HG03039 (cell line): ENCODE measurements at regions not wholly inside any gene's neighbourhood (a gene's known extent, or its start where the extent isn't known, plus 50 kb on each side); places are given as distances from the start of the nearest gene placed in this dataset.

Source experiments
- ATAC-seq: cut with Tn5 transposase; IDR thresholded peaks from one replicate; pipeline ENCODE4 v1.9.1; 2021; ENCODE audit warnings: mild to moderate bottlenecking, moderate library complexity; ENCODE audit not compliant: unreplicated experiment

GRCh38 chr3:110375751-110376518 is 695.7 kb upstream of the NECTIN3 start:
- no peak for ATAC-seq

- no peak for ATAC-seq
These were observed 693.1 kb upstream of the NECTIN3 start for GRCh38 chr3:110378481-110378880.

- ATAC-seq, result no peak
These were observed 689.6 kb upstream of the NECTIN3 start for GRCh38 chr3:110381992-110382391.

GRCh38 chr3:110383356-110383755 is 688.3 kb upstream of the NECTIN3 start:
- ATAC-seq, result no peak

GRCh38 chr3:110384601-110385000 is 687.0 kb upstream of the NECTIN3 start:
- ATAC-seq, result no peak

- ATAC-seq, result no peak
These were observed 682.6 kb upstream of the NECTIN3 start for GRCh38 chr3:110389005-110389404.

GRCh38 chr3:110390372-110390771 is 681.2 kb upstream of the NECTIN3 start:
- no peak for ATAC-seq

- ATAC-seq, result no peak
These were observed 680.6 kb upstream of the NECTIN3 start for GRCh38 chr3:110391042-110391441.

GRCh38 chr3:110391640-110392395 is 679.8 kb upstream of the NECTIN3 start:
- no peak for ATAC-seq

GRCh38 chr3:110393941-110394340 is 677.7 kb upstream of the NECTIN3 start:
- no peak for ATAC-seq

GRCh38 chr3:110397115-110397514 is 674.5 kb upstream of the NECTIN3 start:
- ATAC-seq, result no peak

- ATAC-seq, result no peak
These were observed 671.3 kb upstream of the NECTIN3 start for GRCh38 chr3:110400315-110400714.

GRCh38 chr3:110405830-110406585 is 665.6 kb upstream of the NECTIN3 start:
- no peak for ATAC-seq

GRCh38 chr3:110413266-110413665 is 658.4 kb upstream of the NECTIN3 start:
- no peak for ATAC-seq

- ATAC-seq, result no peak
These were observed 657.5 kb upstream of the NECTIN3 start for GRCh38 chr3:110413807-110414748.

GRCh38 chr3:110414855-110415254 is 656.8 kb upstream of the NECTIN3 start:
- ATAC-seq, result no peak

- ATAC-seq, result no peak
These were observed 652.5 kb upstream of the NECTIN3 start for GRCh38 chr3:110419096-110419495.

GRCh38 chr3:110419601-110420000 is 652.0 kb upstream of the NECTIN3 start:
- no peak for ATAC-seq

- no peak for ATAC-seq
These were observed 651.4 kb upstream of the NECTIN3 start for GRCh38 chr3:110420158-110420641.

GRCh38 chr3:110423276-110423675 is 648.3 kb upstream of the NECTIN3 start:
- no peak for ATAC-seq
